HG02852 (cell line): ENCODE measurements at regions not wholly inside any gene's neighbourhood (a gene's known extent, or its start where the extent isn't known, plus 50 kb on each side); places are given as distances from the start of the nearest gene placed in this dataset.

Source experiments
- ATAC-seq: cut with Tn5 transposase; IDR thresholded peaks from one replicate; pipeline ENCODE4 v1.9.1; 2021; ENCODE audit warnings: mild to moderate bottlenecking, moderate library complexity; ENCODE audit not compliant: unreplicated experiment

DNA sequence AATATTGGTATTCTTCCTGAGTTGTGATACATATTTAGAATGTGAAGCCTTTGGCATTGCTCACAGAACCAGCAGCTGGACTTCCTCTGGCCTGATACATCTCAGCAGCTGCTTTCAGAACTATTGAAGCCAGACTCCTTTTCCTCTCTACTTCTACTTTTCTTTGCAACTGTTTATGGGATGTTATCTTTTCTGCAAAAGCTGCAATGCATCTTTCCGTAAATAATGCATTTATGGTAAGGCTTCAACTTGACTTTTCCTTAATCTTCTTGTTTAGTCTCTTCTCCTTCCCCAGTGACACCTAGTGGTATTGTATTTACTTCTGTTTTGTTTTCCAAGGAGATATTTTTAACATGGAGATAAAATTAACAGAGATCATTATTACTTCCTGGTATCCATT is 1548.7 kb downstream of the PCDH7 start:
- ATAC-seq: no peak

GRCh38 chr4:32290102-32290501 is 1569.9 kb downstream of the PCDH7 start:
- no peak for ATAC-seq

DNA sequence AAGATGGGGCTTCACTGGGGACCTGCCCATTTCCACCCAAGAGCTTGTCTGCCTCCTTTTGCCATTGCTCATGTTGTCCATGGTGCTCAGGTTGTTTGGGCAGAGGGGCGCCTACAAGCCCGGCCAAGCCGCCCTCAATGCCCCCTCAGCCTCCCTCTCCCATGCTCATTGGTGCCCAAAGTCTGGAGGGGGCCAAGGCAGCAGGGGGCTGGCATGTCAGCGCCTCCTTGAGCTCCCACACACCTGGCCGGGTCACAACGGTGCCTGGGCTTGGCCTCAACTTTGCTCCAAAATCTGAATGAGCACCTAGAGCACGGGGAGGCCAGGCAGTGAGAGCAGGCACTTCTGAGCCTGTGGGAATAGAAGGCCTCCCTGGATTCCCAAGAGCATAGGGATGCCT is 1598.8 kb downstream of the PCDH7 start:
- no peak for ATAC-seq

DNA sequence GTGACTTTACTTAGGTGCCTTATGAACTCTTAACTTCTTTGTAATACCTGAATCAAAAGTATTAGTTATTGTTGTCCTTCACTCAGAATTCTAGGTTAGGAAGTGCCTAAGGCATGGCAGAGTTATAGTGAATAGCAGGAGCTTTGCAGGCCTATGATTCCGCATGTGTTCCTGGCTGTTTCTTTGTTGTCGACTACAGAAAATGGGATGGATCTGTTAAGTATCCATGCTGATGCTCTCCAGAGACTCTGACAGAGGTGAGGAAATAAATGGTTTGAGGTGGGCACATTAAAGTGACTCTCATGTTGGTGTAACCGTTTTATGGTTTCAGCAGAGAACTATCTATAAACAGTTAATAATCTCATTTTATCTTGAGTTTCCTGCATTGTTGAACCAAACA is 1601.3 kb downstream of the PCDH7 start:
- no peak for ATAC-seq

- ATAC-seq: no peak
Measured at GRCh38 chr4:32334759-32335158, 1614.6 kb downstream of the PCDH7 start.

DNA sequence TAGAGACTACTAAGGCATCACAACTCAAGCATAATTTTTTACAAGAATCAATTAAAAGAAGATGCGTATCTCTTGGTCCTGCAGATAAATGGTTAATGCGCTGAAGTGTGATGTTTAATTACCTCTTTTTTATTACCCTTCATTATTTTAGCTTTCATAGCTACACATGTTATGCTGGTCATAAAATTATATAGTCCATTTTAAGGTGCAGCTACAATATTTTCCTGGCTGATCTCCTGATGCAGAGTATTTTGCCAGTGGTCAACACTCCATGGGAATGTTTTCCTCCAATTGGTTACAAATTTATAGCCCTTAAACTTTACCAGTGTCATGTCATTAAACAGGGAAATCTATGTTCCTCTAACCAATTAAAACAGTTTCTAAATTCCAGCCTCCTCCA is 1617.2 kb downstream of the PCDH7 start:
- ATAC-seq: no peak

DNA sequence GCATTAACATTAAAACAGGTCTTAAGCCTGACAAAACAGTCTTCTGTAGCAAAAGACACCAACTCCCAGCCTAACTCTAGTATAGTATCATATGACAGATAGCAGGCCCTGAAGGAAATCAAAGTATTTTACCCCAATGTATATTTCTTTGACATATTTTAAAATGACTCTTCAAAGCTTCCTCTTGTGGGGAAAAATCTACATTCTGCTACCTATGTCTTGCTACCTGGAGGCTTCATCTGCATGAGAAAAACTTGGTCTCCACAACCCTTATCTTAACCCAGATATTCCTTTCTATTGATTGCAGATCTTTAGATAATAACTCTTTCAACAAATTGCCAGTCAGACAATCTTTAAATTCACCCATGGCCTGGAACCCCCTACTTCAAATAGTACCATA is 1620.4 kb downstream of the PCDH7 start:
- no peak for ATAC-seq

DNA sequence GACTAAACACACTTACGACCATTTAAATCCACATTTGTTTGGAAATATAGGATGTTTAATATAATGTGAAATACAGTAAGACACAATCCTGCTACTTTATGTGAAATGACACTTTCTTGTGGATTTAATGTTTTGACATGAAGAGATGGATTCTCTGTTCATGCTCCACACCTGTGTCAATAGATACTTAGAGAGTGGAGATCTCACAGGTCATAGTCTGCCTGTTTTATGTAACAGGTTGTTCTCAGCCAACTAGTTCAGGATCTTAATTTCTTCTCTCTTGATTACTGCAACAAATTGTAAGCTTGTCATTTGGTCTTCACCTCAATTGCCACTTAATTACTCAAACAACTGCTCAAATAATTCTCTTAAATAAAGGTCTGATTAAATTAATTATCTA is 1621.2 kb downstream of the PCDH7 start:
- no peak for ATAC-seq

DNA sequence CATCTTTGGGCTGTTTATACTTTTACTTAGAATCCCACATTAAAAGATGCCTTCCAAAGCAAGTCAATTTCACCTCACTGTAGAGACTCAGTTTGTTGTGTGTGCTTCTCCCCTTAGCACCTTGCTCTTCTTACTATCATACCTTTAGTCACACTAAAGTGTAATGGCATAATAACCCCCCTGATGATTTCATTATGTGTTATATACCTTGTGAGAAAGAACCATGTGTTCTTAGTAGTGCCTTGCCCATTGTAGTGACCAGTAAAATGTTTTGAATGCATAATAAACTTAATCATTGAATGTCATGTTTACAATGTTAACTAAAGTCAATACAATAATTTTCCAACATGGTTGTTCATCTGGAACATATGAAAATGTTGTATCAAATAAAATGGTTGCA is 1621.9 kb downstream of the PCDH7 start:
- no peak for ATAC-seq

- no peak for ATAC-seq
Measured at GRCh38 chr4:32349026-32349425, 1628.9 kb downstream of the PCDH7 start.

DNA sequence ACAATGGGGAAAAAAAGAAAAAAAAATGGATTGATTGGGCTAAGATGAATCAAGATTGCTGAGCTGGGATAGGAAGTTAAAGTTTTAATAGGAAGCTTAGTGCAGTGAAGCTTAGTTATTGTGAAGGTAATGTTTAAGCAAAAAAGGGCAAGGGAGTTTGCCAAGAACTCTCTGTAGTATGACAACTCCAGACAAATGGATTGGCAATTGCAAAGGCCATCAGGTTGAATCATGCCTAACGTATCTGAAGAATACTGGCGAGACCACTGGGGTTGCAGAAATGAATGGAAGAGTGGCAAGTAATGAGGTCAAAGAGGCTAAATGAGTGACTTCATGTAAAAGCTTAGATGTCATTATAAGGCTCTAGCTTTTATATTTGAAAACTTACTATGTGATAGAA is 1654.0 kb downstream of the PCDH7 start:
- ATAC-seq: no peak

DNA sequence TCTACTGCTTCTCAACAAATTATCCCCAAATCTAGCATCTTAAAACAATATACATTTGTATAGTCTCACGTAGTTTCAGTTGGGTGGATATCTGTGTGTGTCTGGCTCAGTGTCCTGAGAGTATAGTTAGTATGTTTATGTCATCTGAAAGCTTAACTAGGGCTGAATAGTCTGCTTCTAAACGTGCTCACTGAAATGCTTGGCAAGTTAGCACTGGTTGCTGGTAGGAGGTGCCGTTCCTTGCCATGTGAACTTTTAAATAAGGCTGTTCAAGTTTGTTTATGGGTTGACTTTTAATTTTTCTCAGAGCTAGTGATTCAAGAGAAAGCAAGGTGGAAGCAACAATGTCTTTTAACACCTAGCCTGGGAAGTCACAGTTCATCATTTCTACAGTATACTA is 1673.6 kb downstream of the PCDH7 start:
- ATAC-seq: no peak

DNA sequence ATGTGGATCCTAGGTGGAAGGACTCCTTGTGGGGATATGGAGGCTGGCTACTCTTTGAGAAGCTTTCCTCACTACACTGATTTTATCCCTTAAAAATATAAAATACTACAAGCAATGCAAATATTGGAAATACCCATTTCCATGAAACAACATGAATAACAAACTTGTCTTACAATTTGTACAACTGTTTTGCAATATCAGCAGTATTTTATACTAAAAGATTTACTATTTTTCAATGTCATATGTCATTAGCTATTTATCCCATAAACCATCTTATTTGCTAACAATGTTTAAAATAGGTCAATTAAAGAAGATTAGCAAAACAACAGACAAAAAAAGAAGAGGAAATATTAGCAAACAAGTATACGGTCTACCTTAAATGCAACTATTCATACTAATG is 1674.1 kb downstream of the PCDH7 start:
- ATAC-seq: no peak

DNA sequence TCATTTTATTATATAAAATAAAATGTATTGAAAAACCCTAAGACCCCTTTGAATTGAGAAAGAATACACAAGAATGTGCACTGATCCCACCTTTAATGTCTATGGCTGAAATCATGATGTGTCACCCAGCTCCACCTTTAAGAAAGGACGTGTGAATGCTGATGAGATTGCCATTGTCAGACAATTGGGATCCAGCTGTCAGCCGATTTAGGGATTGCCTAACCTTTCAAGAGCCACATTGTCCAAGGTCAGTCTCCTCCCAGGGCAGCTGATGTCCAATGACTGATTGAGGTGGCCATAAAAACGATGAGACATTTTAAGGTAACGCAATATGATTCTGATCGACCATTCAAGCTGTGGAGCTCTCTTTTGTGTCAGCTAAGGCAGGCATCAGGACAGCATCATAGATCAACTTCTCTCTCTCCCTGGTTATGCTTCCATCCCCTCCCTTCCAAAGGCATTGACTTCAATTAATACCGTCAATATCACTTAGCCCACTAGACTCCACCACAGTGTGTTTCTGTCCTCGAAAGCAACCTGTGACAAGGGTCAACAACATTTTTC is 1676.4 kb downstream of the PCDH7 start:
- ATAC-seq: no peak

GRCh38 chr4:32400870-32401269 is 1680.7 kb downstream of the PCDH7 start:
- no peak for ATAC-seq

DNA sequence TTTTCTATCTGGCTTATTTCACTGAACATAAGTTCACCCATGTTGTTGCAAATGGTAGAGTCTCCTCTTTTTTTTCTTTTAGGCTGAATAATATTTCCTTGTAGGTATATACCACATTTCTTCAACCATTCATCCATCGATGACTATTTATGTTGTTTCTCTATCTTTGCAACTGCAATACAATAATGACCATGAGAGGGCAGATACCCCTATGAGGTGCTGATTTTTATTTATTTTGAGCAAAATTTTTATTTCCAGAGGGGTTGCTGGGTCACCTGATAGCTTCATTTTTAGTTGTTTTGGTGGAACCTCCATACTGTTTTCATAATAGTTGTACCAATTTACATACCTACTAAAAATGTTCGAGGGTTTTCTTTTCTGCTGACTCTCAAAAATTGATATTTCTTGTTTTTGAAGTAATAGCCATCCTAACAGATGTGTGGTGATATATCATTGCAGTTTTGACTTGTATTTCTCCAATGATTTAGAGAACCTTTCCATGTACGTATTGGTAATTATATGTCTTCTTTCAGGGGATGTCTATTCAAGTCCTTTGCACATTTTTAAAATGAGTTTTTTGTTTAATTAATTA is 1697.0 kb downstream of the PCDH7 start:
- ATAC-seq: no peak

DNA sequence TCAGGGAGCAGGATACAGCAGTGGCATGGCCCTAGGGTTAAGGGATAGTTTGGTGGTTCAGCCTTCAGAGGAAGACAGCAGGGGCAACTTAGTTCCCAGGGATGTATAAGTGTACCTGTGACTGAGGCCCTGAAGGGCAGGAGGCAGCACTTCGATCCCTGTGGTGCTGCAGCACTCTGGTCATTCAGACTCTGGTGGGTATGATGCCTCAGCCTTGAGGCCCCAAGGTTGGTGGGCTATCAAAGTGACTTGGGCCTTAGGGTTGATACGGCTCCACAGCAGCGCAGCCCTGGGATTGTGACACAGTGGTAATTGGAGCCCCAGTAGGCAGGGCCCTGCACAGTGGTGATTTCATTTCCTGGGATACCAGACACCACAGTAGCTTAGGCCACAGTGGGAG is 1703.1 kb downstream of the PCDH7 start:
- ATAC-seq: no peak

DNA sequence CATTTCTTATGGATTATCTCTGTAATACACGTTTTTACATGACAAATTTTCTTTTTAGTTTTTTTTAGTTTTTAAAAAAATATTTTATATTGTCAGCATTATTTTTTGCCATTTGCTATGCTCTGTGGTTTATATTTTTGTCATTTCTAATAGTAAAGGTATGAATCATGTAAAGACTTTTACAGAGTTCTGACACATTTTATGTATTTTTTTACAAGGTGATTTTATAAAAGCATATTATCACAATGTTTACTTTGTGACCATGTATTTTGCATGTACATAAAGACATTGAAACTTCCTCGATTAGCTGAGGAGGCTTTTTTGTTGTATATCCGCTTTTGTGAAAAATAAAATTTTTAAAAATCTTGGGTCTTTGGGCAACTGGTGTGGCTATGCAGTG is 1705.1 kb downstream of the PCDH7 start:
- no peak for ATAC-seq

- ATAC-seq: no peak
Measured at GRCh38 chr4:32427566-32427965, 1707.4 kb downstream of the PCDH7 start.

- no peak for ATAC-seq
Measured at GRCh38 chr4:32429151-32429550, 1709.0 kb downstream of the PCDH7 start.

GRCh38 chr4:32435308-32435707 is 1715.1 kb downstream of the PCDH7 start:
- no peak for ATAC-seq

- no peak for ATAC-seq
Measured at GRCh38 chr4:32436816-32437215, 1716.6 kb downstream of the PCDH7 start.

DNA sequence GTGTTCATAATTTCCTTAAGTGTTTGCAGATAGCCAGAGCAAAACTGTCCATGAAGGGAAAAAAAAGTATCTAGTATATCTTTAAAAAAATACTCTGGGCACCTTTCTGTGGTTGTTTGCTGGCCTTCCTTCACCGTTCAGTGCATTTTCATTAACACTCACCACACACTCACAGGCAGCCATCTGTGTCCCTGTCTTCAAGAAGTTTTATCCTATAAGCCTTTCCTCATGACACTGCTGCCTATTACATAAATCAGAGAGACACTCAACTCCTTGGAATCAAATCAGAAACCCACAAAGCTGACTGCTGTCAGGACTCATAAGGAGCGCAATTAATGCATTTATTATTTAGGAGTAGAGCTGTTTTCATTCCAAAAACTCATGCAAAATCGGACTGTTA is 1720.2 kb downstream of the PCDH7 start:
- no peak for ATAC-seq
